H1 (cell line): ENCODE measurements at regions not wholly inside any gene's neighbourhood (a gene's known extent, or its start where the extent isn't known, plus 50 kb on each side); places are given as distances from the start of the nearest gene placed in this dataset.

Experiments used
- CHD7 ChIP-seq: fragments of 300-600 bp; sonication (generic); IDR thresholded peaks from 2 replicates; pipeline ENCODE4 v1.7.1; 2012; ENCODE audit warnings: low read length, moderate library complexity, mild to moderate bottlenecking, inconsistent platforms; ENCODE audit not compliant: insufficient replicate concordance
- NRF1 ChIP-seq: IDR thresholded peaks from 2 replicates; pipeline ENCODE4 v1.6.1; 2011; ENCODE audit warnings: mild to moderate bottlenecking, low read depth, low read length, improper control_type of control experiment
- RNF2 ChIP-seq: fragments of 200-900, 300-1000 bp; sonication (generic); IDR thresholded peaks from 2 replicates; pipeline ENCODE4 v1.7.1; 2016; ENCODE audit warnings: borderline replicate concordance, low read depth, mild to moderate bottlenecking, antibody characterized with exemption, low read length; ENCODE audit not compliant: poor library complexity, severe bottlenecking; ENCODE audit errors: missing control alignments
- SUZ12 ChIP-seq: fragments of 200-600 bp; sonication (generic); IDR thresholded peaks from 2 replicates; pipeline ENCODE4 v1.6.1; 2012; ENCODE audit warnings: mild to moderate bottlenecking, inconsistent platforms, low read length, moderate library complexity, mixed read lengths

GRCh38 chr19:27529158-27529557 is 1683.8 kb downstream of the UQCRFS1 start (continued):
- TF ChIP-seq SUZ12 (no peak), RNF2 (no peak), NRF1 (no peak), CHD7 (no peak)
